ENCODE measurements at regions not wholly inside any gene's neighbourhood (a gene's known extent, or its start where the extent isn't known, plus 50 kb on each side); places are given as distances from the start of the nearest gene placed in this dataset.

DNA sequence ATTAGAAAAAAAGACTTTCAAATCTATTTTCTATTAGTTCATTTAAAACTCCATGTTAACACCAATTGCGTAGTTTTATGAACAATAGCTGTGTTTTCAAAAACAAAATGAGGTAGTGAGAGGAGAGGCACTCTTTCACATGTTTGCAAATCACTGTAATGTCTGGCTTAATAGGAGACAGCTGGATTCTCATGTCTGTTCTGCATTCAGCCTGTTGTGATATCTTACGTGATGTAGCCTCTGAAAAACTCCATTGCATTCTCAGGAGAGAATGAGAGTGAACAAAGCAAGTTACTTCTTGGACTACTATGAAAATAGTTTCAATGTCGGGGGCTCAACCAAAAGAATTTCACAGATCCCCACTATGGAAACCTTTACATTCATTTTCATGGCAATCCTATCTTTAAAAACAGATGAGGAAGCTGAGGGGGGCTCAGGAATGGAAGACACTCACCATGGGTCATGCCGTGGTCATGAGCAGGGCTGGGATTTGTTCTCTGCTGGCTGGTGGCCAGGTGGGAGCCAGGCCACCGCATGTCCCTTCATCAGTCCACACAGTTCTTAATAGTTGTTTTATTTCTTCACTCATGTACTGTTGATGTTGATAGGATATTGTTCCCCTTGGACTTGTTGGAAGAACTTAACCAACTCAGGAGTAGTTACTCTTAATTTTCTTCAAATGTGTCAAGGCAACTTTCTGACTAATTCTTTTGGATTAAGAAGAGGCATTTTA, 346.2 kb upstream of the FAR2 start:
- no peak overlapping the region for H3K4me3 Mint-ChIP-seq
- no peaks in the 10 kb centered on the region for H3K36me3 Mint-ChIP-seq
- DNase-seq (ENCODE audit: extremely low spot score, unreplicated experiment) = no peak
- H3K27me3 Mint-ChIP-seq = no peaks in the 10 kb centered on the region
- TF ChIP-seq, protein P1, sequence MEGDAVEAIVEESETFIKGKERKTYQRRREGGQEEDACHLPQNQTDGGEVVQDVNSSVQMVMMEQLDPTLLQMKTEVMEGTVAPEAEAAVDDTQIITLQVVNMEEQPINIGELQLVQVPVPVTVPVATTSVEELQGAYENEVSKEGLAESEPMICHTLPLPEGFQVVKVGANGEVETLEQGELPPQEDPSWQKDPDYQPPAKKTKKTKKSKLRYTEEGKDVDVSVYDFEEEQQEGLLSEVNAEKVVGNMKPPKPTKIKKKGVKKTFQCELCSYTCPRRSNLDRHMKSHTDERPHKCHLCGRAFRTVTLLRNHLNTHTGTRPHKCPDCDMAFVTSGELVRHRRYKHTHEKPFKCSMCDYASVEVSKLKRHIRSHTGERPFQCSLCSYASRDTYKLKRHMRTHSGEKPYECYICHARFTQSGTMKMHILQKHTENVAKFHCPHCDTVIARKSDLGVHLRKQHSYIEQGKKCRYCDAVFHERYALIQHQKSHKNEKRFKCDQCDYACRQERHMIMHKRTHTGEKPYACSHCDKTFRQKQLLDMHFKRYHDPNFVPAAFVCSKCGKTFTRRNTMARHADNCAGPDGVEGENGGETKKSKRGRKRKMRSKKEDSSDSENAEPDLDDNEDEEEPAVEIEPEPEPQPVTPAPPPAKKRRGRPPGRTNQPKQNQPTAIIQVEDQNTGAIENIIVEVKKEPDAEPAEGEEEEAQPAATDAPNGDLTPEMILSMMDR (conservative IDR thresholded peaks at IDR 0.05) = no peak
- H3K27ac Mint-ChIP-seq = no peak overlapping the region
- no peaks in the 10 kb centered on the region for H3K9me3 Mint-ChIP-seq
- H3K4me1 Mint-ChIP-seq (ENCODE audit: unreplicated experiment) = no peaks in the 10 kb centered on the region

DNA sequence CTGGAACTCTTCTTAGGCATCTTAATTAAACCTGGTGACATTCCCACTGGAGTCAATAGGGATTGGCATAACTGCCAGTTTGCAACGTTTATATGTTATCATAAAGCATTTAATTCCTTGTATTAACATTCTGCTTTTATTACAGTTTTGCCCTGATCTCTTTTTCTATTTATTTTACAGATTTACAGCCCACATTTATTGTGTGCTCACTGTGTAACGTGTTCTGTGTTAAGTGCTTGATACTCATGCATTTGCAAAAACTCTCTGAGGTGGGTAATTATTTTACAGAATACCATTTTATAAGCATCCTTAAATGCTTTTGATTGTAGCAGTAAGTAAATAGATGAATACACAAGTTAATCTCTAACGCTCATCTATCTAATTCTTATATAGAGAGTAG, 341.5 kb upstream of the FAR2 start:
- Mint-ChIP-seq H3K4me3 (no peak overlapping the region), H3K27me3 (peaks cover 3% of the 10 kb centered on the region), H3K36me3 (no peaks in the 10 kb centered on the region), H3K9me3 (peaks cover 8% of the 10 kb centered on the region), H3K4me1 (ENCODE audit: unreplicated experiment) (no peaks in the 10 kb centered on the region), H3K27ac (no peak overlapping the region)
- TF ChIP-seq, protein P1 (conservative IDR thresholded peaks at IDR 0.05) = no peak
- no peak for DNase-seq (ENCODE audit: extremely low spot score, unreplicated experiment)

DNA sequence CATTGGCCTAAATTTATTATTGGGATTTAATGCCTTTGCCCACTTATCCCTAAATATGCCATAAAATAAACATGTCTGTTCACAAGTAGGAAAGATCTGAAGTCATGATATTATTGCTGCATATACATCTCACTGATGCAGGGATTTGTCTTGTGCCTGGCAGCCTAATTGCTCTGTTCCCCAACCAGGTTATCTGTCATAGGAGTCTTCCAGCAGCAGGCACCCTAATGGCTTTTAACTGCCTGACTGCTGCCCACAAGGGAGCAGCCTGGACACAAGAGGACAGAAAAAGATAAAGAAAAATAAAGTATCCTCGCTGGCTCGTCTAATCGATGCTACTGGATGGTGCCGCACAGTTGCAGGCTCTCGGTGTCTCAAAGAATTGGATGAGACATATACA, 337.6 kb upstream of the FAR2 start:
- Mint-ChIP-seq H3K27ac (no peak overlapping the region), H3K4me3 (no peak overlapping the region), H3K27me3 (peaks cover 3% of the 10 kb centered on the region), H3K4me1 (ENCODE audit: unreplicated experiment) (no peaks in the 10 kb centered on the region), H3K9me3 (peaks cover 8% of the 10 kb centered on the region), H3K36me3 (no peaks in the 10 kb centered on the region)
- no peak for DNase-seq (ENCODE audit: extremely low spot score, unreplicated experiment)
- TF ChIP-seq, protein P1 (conservative IDR thresholded peaks at IDR 0.05) = no peak

DNA sequence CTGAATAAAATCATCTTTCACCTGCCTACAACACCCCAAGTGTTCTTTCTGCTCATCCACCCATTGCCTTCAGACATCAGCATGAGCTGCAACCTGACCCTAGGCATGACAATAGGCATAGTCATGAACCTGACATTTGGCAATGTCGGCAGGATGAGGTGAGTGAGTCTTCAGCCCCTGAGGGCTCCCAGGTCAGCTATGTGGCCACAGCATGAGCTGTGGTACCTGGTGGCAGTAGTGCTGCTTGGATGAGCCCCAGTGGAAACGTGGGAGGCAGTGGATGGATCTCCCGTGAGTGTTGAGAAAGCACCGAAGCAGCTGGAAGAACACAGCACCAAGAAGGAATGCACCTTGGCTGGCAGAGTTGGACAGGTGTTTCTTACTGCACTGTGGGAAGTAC, 334.8 kb upstream of the FAR2 start:
- H3K4me3 Mint-ChIP-seq = no peak overlapping the region
- H3K27me3 Mint-ChIP-seq = peaks cover 3% of the 10 kb centered on the region
- H3K9me3 Mint-ChIP-seq = peaks cover 8% of the 10 kb centered on the region
- no peak overlapping the region for H3K27ac Mint-ChIP-seq
- no peak for DNase-seq (ENCODE audit: extremely low spot score, unreplicated experiment)
- TF ChIP-seq, protein P1 (conservative IDR thresholded peaks at IDR 0.05) = no peak
- no peaks in the 10 kb centered on the region for H3K4me1 Mint-ChIP-seq (ENCODE audit: unreplicated experiment)
- no peaks in the 10 kb centered on the region for H3K36me3 Mint-ChIP-seq

DNA sequence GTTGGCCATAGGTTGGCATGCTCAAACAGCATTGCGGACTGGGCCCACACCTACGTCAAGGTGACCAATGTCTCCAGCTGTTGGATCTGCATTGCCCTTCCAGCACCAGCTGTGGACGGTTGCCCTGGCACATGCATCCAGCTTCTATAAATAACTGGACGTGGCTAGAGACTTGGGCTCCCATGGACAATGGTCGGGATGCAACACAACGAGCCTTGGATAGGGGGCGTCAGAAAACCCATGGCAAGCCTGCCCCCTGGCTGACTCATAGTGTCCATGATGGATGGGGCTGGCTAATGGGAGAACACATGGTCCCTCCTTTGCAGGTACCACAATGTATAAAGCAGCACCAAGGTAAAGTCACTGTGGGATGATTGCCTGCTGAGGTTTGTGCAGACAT, 331.6 kb upstream of the FAR2 start:
- no peak overlapping the region for H3K27ac Mint-ChIP-seq
- no peaks in the 10 kb centered on the region for H3K36me3 Mint-ChIP-seq
- TF ChIP-seq, protein P1 (conservative IDR thresholded peaks at IDR 0.05) = no peak
- no peaks in the 10 kb centered on the region for H3K4me1 Mint-ChIP-seq (ENCODE audit: unreplicated experiment)
- no peaks in the 10 kb centered on the region for H3K9me3 Mint-ChIP-seq
- no peak for DNase-seq (ENCODE audit: extremely low spot score, unreplicated experiment)
- peaks cover 3% of the 10 kb centered on the region for H3K27me3 Mint-ChIP-seq
- H3K4me3 Mint-ChIP-seq = no peak overlapping the region

All from type B pancreatic cell (in vitro differentiated cells).